ENCODE measurements at regions not wholly inside any gene's neighbourhood (a gene's known extent, or its start where the extent isn't known, plus 50 kb on each side); places are given as distances from the start of the nearest gene placed in this dataset.

GRCh38 chr2:217263756-217264155, 403.9 kb upstream of the TNP1 start:
- no peak overlapping the region for H3K4me2 ChIP-seq
- no peaks in the 10 kb centered on the region for H3K4me1 Mint-ChIP-seq
- ATAC-seq (no peak), DNase-seq (ENCODE audit: low spot score) (no peak)
- peaks cover 22% of the 10 kb centered on the region; the same call in 2 of the 3 replicates for H3K36me3 Mint-ChIP-seq (ENCODE audit: low read depth)
- H3F3A ChIP-seq (replicated peaks; ENCODE audit: low read depth): no peaks in the 10 kb centered on the region
- no peaks in the 10 kb centered on the region for H3K4me1 ChIP-seq (ENCODE audit: insufficient read depth)
- peaks cover 6% of the 10 kb centered on the region for H4K20me1 ChIP-seq (replicated peaks; ENCODE audit: insufficient read depth)
- H3K27me3 Mint-ChIP-seq (ENCODE audit: insufficient read depth, low read depth, poor library complexity): peaks cover 66% of the 10 kb centered on the region
- H3K4me3 Mint-ChIP-seq: no peak overlapping the region
- TF ChIP-seq ETS1 (IDR thresholded peaks at IDR 0.05) (no peak), CREB1 (CRISPR knock-in tag; IDR thresholded peaks at IDR 0.05; ENCODE audit: low read depth) (no peak), REST (IDR thresholded peaks at IDR 0.05; ENCODE audit: unreplicated experiment) (no peak), ZNF331 (CRISPR knock-in tag; IDR thresholded peaks at IDR 0.05; ENCODE audit: low read depth) (no peak), POLR2AphosphoS5 (IDR thresholded peaks at IDR 0.05; ENCODE audit: low read depth) (no peak), JUNB (IDR thresholded peaks at IDR 0.05; ENCODE audit: unreplicated experiment) (no peak), NANOG (IDR thresholded peaks at IDR 0.05; ENCODE audit: borderline replicate concordance) (no peak), ZNF114 (CRISPR knock-in tag; IDR thresholded peaks at IDR 0.05) (no peak)
- no peak overlapping the region for H3K4me3 ChIP-seq
- H3K27ac Mint-ChIP-seq: no peak overlapping the region
- peaks cover 31% of the 10 kb centered on the region for H3K9me3 Mint-ChIP-seq
- no peak overlapping the region for H3K27ac ChIP-seq (ENCODE audit: low read depth)
- no peaks in the 10 kb centered on the region for H3K79me2 ChIP-seq (replicated peaks; ENCODE audit: insufficient read depth)
- peaks cover 6% of the 10 kb centered on the region; the same call in 1 of the 2 replicates for H3K36me3 ChIP-seq (ENCODE audit: insufficient read depth)
- peaks cover 88% of the 10 kb centered on the region for H3K27me3 ChIP-seq (ENCODE audit: insufficient read depth)
- H3K9me2 ChIP-seq (ENCODE audit: insufficient read depth): 0 out of 2 replicates have a peak, but pooled peaks cover 5% of the 10 kb centered on the region
- H2AFZ ChIP-seq: no peak overlapping the region

- 0 out of 2 replicates have a peak, but pooled peaks cover 5% of the 10 kb centered on the region for H3K9me2 ChIP-seq (ENCODE audit: insufficient read depth)
- H3K36me3 ChIP-seq (ENCODE audit: insufficient read depth): peaks cover 6% of the 10 kb centered on the region; the same call in 1 of the 2 replicates
- no peaks in the 10 kb centered on the region for H3K4me1 Mint-ChIP-seq
- DNase-seq (ENCODE audit: low spot score) (no peak), ATAC-seq (no peak)
- H3K79me2 ChIP-seq (replicated peaks; ENCODE audit: insufficient read depth): no peaks in the 10 kb centered on the region
- no peaks in the 10 kb centered on the region; the same call in none of the 2 replicates for H4K20me1 ChIP-seq (replicated peaks; ENCODE audit: insufficient read depth)
- peaks cover 22% of the 10 kb centered on the region for H3K9me3 Mint-ChIP-seq
- H3K27me3 ChIP-seq (ENCODE audit: insufficient read depth): peaks cover 80% of the 10 kb centered on the region
- H3K4me2 ChIP-seq: no peak overlapping the region
- H3K4me1 ChIP-seq (ENCODE audit: insufficient read depth): no peaks in the 10 kb centered on the region
- peaks cover 59% of the 10 kb centered on the region for H3K27me3 Mint-ChIP-seq (ENCODE audit: insufficient read depth, low read depth, poor library complexity)
- peaks cover 18% of the 10 kb centered on the region; the same call in 2 of the 3 replicates for H3K36me3 Mint-ChIP-seq (ENCODE audit: low read depth)
- no peaks in the 10 kb centered on the region for H3F3A ChIP-seq (replicated peaks; ENCODE audit: low read depth)
- H3K27ac Mint-ChIP-seq: no peak overlapping the region
- no peak overlapping the region for H3K27ac ChIP-seq (ENCODE audit: low read depth)
- no peak overlapping the region for H2AFZ ChIP-seq
- H3K4me3 ChIP-seq: no peak overlapping the region
- H3K4me3 Mint-ChIP-seq: no peak overlapping the region
- TF ChIP-seq JUNB (IDR thresholded peaks at IDR 0.05; ENCODE audit: unreplicated experiment) (no peak), ZNF114 (CRISPR knock-in tag; IDR thresholded peaks at IDR 0.05) (no peak), ZNF462 (CRISPR knock-in tag; IDR thresholded peaks at IDR 0.05) (no peak), CREB1 (CRISPR knock-in tag; IDR thresholded peaks at IDR 0.05; ENCODE audit: low read depth) (no peak), POLR2AphosphoS5 (IDR thresholded peaks at IDR 0.05; ENCODE audit: low read depth) (no peak), STAT1 (IDR thresholded peaks at IDR 0.05; ENCODE audit: unreplicated experiment) (no peak), EZH2phosphoT487 (IDR thresholded peaks at IDR 0.05; ENCODE audit: unreplicated experiment) (no peak), EZH2 (IDR thresholded peaks at IDR 0.05; ENCODE audit: low read depth, unreplicated experiment) (no peak)
Measured at GRCh38 chr2:217262911-217263310, 403.0 kb upstream of the TNP1 start.
